Activated gamma-delta T cell treated with Interleukin-2 at 50 U/mL for 16 hours (primary cell): ENCODE measurements at regions not wholly inside any gene's neighbourhood (a gene's known extent, or its start where the extent isn't known, plus 50 kb on each side); places are given as distances from the start of the nearest gene placed in this dataset.

ENCODE experiments used
- DNase-seq: peaks from one replicate; pipeline ENCODE4 v3.0.0-alpha.2; 2020

DNA sequence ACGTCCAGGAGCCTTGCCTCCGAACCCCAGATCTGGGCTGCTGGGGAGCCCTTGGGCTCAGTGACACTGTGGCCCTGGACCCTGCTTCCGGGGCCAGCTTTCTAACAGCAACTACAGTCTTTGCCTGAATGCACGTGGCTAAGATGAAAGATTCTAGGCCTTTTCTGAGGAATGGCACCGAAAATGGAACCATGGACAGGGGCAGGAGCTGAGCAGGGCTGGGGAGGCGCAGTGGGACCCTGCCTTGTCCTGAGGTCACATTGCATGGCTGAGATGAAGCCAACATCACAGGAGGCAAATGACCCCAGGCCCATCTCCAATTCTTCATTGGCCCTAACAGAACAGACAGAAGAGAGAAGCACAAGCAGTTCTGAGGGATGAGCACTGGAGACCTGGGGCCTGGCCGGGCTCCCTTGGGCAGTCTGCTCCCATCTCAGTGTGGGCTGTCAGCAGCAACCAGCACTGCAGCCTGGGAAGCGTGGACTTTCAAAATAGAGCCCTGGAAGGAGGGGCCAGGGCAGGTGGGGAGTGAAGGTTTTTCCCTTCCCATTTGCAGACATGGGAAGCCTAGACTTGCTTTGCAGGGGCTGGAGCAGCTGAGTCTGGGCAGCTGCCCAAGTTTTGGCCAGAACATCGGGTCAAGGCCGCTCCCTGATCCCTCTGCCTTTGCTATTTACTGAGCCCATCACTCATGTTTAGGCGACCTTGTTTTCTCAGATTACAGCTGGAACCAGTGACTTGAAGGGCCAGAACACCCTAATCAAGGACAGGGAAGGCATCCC lies 114.4 kb upstream of the TCERG1L start:
- no peak for DNase-seq

DNA sequence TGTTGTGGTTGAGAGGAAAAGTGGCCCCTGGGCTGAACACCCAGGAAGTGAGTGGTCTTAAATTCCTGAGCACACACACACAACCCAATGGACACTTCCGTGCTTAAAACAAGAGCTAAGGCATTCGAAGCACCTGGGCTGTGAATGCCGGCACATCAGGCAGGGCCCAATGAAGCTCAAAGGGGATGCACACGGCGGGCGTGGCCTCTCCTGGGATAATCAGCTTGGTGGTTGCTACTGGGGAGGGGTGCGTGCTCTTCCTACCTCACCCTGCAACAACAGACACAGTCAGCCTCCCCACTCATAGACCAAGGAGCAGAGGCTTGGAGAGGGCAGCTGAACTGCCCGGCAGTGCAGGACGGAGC lies 115.0 kb upstream of the TCERG1L start:
- no peak for DNase-seq

DNA sequence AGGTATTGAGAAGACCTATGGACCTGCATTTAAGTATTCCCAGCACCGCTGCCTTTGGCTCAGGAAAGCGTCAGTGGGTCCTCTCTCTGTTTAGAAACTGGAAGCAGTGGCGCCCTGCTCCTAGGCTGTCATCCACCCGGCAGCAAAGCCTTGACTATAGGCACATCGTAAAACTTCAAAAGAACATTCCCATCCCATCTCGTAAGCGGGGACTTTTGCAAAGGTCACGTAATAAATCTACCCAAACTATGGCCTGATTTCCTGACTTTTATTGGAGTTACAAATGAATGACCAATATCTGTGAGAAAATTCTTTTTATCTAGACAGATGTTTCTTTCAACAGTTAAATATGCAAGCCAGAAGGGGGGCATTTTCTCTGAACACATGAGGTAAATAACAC lies 115.8 kb upstream of the TCERG1L start:
- DNase-seq: no peak

DNA sequence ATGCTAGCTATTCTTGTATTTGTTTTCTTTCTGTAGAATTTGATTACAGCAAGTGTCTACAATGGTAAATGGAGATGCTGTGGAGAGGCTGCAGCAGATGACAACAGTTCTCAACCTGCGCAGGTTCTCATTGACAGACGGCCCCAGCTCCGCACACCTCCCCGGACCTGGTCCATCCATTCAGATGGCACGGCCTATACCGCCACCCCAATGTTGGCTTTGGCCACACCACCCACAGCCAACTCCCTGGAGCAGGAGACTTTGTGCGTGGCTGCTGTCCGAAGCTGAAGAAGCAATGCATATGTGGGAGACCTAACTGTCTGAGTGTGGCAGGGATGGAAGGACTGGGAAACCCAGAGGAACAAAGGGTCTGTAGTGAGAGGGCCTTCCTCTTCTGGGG lies 116.4 kb upstream of the TCERG1L start:
- no peak for DNase-seq

DNA sequence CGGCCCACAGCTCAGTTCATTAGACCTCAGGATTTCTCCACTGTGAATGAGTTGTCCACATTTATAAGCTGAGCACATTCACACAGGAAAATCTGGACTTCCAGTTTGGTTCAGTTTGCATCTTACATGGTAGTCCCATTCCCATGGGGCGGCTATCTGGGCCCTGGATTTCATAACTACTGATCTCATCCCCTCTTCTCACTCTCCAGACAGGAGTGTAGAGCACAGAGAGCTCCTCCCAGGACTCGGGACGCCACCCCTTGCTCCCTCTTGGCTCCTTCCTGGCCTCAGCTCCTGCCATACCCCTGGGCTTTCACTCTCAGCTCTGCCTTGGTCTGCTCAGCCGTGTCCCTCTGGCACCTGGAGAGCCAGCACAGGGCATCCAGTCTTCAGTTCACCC lies 117.6 kb upstream of the TCERG1L start:
- DNase-seq: no peak

DNA sequence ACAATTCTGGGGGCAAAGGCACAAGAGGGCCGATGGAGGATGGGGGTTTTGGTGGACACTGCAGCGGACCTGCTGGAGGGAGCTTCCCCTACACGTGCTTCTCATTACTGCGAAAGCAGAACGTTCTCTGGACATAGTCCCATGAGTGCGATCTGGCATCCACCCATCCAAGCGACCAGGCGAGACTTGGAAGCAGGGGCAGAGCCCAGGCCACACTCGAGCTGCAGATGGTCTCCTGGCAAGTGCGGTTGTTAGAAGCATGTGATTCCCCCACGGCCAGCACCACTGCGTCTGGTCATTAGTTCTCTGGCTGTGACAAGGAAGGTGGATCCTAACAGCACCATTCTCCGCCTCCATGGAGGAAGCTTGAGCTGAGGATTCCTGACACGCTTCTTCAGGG lies 118.4 kb upstream of the TCERG1L start:
- no peak for DNase-seq

DNA sequence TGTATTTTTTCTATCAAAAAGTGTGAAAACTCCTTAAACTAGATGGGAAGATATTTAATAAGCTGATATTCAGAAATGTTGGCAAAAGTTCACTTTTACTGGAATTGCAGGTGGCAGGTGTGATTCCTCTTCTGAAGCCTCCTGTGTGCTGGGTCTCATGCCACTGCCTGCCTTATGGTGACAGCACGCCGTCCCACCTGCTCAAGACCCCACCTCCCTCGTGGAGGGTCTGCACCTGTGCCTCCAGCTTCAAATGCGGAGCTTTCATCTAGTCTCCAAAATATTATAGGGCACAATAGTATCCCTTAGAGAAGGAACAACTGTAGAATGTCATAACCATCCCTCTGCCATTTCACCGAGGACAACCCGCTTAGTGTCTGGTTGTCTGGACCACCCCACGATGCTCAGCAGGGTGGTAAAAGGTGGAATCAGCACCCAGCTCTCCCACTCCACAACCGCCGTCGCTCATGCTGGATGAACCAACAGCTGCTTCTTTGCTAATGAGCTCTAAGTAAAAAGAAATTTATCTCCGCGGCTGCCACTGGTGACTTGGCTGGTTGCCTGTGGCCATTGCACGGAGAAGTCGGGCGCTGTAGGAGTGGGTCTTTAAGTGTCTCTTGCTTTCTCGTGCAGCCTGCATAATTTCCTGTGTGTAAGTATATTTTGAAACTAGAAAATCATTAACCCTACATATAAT lies 119.3 kb upstream of the TCERG1L start:
- DNase-seq: no peak

DNA sequence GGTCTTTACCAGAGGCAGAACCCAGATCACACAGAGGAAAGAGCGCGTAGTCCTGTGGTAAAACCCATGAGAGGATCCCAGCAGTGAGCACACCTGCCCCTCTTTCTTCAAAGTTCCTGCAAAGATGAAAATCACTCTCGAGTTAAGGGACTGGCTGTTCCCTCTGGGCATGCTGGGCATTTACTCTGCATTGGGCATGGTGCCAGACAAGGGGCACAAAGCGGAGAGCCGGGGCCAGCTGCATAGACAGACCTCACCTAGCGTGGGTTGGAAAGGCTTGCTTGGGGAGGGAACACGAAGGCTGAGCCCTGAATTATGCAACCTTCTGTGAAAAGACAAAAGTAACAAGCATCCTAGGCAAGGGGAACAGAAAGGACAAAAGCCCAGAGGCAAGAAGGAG lies 120.0 kb upstream of the TCERG1L start:
- DNase-seq: no peak

DNA sequence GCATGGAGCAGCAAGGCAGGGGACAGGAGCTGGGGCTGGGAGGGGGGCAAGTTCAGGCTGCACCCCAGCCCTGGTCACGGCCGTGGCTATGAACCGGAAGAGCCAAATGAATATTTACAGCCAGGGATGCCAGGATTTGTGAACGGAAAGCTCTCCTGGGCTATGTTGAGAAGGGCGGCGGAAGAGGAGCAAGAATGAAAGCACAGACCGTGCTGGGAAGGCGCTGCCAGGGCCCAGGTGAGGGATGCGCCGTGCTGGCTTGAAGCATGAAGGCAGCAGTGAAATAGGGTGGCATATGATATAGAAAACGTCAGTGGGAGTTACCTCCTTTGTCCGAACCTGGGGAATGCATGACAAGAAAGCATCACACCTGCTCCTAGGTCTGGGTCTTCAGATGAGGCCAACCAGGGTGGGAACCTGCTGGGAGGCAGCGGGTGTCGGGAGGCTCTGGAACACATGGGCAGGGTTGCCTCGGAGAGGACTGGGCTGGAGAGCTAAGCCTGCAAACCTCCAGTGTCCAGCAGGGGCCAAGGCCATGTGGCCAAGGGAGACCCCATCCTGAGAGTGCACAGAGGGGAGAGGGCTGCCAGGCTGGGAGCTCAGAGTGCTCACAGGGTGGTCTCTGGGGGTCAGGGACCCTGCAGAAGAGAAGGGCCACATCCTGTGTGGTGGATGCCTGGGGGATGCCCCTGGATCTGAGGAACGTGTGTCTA lies 120.6 kb upstream of the TCERG1L start:
- DNase-seq: no peak

DNA sequence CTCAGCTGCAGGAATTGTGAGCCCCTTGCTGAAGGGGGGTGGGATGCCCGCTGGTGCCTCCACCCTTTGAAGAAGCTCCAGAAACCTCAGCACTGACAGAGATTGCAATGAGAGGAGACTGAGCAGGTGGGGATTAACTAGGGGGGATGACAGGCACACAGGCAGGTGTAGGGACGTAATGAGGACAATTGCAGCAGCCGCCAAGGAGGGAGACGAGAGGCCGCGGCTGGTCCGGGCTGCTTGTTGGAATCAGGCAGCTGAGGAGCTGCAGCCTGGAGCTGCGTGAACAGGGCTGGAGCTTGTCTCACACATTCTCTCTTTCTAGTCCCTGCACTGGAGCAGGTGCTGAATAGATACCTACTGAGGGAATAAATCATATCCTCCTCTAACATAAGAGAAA lies 122.0 kb upstream of the TCERG1L start:
- DNase-seq: no peak

DNA sequence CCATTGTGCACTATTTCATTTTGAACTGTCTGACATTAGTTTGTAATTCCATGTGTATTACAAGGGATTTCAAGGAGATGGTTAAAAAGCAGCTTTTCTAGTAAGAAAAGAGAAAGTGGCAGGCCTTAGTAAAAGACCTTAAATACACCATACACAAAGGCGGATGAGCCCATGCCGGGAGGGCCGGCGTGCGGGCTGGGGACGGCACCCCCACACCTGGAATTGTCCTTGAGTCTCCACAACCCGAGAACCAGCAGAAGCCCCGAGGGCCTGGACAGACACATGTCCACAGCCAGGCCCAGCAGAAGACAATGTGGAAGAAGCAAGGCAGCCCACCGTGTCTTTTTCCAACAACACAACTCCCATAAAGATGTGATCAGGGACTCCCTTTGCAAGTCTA lies 123.7 kb upstream of the TCERG1L start:
- no peak for DNase-seq

DNA sequence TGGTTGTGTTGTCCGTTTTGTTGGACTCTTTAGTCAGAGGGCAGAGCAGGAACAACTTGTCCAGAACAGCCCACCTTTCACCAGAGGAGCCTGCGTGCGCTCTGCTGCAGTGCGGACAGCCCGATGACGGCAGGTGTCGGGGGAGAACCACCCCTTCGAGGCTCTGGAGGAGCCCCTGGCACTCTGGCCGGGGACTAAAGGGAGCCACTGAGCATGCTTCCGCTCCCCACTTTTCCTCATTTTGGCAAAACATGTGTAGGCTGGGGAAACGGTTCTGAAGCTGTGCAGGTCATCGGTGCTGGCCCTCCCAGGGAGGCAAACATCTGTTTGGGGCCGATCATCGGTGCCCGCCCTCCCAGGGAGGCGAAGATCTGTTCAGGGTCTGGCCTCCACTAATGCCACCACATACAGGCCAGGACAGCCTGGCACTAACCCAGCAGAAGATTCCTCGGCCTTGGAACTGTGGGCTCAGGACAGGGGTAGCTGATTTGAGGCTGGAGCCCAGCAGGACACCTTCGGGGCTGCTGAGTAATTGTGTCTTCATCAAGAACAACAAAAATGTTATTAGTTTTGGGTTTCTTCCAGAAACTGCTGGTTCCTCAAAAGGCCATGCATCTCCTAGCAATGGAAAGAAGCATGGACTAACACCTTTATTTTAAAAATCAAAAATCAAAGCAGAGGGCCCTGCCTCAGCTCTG lies 124.4 kb upstream of the TCERG1L start:
- no peak for DNase-seq

DNA sequence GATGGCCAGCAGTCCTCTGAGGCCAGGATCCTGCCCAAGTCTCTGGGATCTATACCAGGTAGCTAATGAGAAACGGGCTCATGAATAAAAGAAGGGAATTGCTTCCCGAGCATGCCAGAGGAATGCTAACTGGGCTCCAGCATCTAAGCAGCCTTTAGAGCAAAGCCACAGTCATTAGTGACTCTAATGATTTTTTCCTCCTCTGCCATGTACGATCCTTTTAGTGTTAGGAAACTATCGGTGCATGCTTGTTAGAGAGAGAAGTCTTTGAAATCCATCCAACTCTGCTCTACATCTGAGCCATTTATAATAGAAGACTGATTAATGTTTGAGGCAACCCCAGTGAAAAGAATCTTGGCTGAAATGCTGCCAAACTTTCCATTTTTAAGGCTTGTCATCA lies 124.9 kb upstream of the TCERG1L start:
- no peak for DNase-seq

DNA sequence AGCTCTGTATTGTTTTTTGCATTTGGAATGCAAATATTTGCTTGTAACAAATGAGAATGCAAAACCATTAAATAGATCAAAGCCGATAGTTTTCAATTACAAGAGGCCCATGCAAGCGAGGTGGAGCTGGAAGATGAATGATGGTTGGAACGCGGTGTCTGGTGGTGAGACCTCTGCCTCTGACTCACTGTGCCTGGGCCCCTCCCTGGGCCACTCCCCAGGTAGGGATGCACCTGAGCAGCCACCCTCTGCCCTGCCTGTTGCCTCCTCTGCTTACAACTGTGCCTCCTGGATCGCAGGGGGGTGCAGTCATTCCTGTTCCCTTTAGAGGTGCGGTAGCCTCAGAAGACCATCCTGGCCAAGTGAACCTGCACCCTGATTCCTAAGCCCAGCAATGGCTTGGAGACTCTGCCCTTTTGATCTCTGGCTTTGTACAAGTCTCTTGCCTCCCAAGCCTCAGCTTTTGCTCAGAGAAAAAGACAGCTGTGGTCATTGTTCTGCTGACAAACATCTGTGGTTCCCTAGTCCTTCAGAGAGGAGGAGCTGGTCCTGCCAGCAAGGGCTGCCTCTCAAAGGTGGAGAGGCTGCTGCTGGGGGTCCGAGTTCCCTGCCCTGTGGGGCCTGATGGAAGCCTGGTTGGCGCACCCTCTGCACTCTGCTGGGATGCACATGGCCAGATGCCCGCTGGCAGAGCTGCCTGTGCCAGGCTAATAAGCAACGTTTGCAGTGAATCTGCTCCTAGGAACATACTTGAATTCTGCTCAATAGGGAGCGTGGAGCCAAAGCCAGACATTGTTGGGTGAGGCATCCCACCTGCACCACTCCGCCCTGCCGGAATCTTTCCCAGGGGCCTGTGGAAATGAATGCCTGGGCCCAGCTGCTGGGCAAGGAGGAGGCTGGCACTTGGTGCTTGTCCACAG lies 126.3 kb upstream of the TCERG1L start:
- DNase-seq: no peak

DNA sequence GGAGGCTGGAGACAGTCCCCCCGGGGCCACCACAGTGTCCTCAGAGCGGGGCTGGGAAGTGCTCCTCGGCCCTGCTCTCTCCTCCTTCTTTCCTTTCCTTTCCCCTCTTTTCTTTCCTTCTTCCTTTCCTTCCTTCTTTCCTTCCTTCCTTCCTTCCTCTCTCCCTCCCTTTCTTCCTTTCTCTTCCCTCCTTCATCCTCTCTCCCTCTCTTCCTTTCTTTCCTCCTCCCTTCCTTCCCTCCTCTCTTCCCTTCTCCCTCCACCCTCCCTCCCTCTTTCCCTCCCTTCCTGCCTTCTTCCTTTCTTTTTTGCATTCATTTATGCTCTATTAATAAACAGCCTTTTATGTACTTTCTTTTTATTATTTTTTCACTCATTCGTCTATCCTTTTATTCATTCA lies 127.1 kb upstream of the TCERG1L start:
- DNase-seq: no peak

DNA sequence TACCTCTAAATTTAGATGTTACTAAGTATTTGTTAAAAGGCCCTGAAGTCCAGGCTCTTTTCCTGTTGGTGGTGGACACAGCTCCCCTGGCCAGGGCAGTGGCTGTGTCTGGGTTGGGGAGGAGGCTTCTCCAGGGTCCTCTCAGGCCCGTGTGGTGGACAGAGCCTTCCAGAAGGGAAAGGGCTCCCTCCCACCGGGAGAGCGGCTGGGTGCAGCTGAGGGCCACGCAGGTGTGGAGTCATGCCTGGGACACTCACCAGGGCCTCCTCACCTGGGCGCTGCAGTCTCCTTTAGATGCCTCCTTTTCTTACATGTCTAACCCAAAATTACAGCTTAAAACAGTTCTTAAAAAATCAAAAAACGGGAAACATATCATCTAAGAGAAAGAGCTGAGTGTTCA lies 128.2 kb upstream of the TCERG1L start:
- DNase-seq: no peak

DNA sequence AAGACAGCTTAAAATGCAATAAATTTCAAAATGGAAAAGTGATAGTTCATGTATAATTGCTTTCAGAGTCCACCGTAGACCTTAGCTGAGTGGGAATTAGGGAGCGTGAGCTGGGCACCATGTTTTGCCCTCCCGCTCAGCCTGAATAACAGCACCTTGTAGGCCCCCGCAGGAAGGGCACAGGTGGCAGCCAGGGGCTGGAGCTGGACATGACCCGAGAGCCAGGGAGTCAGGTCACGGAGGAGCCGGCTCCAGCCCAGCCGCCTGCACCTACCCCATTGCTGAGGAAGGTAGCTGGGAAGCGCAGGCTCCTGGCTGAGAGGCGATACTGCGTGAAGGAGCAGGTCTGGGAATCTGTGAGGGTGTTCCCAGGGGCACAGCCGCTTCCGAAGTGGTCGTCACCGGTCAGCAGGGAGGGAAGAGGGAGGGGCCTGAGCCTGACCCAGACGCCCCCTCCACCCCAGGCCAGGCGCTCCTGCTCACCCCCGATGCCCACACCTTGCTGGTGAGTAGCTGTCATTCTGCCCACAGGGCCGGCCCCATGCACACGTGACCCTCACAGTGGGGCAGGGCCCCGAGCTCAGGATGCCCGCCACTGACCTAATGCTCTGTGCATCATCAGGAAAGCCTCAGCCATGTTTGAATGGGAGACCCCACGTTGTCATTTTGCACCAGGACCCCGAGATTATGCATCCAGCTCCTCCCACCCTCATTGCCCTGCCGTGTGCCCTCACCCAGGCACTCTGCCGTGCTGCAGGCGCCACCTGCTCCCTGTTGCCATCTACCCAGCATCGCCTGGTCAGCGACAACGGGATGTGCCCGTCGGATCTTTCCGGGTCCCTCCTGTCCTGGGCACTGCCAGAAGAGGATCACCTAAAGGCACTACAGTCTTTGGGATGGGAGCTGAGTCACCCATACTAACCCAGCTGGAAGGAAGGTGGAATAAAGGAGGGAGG lies 129.2 kb upstream of the TCERG1L start:
- no peak for DNase-seq

DNA sequence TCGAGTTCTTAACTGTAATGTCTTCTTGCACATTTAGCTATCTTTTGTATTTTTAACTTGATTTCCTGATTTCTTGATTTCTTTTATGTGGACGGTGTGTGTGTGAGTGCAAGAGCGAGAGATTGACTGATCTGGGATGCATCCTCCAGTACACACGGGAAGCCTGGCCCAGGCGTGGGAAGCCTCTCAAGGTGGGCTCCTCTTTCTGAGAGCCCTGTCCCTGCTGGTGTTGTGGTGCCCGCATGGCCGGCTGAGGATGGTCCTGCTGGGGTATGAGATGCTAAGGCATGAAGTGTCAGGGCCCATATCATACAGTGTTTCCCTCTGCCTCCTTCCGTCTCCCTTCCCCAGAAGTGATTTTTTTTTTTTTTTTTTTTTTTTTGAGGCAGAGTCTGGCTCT lies 130.8 kb upstream of the TCERG1L start:
- no peak for DNase-seq

DNA sequence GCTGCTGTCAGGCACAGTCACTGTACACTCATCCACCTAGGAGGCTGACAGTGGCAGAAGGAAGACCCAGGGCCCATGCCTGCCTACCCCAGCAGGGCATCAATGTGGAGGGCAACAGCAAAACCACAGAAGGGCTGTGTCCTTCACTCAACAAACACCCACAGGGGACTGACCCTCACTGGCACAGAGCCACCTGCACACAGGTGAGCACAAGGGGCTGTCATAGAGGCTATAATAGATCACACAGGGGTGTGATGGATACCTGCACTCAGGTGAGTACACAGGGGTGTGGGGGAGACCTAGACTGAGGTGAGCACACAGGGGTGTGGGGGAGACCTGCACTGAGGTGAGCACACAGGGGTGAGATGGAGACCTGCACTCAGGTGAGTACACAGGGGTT lies 132.8 kb upstream of the TCERG1L start:
- no peak for DNase-seq

DNA sequence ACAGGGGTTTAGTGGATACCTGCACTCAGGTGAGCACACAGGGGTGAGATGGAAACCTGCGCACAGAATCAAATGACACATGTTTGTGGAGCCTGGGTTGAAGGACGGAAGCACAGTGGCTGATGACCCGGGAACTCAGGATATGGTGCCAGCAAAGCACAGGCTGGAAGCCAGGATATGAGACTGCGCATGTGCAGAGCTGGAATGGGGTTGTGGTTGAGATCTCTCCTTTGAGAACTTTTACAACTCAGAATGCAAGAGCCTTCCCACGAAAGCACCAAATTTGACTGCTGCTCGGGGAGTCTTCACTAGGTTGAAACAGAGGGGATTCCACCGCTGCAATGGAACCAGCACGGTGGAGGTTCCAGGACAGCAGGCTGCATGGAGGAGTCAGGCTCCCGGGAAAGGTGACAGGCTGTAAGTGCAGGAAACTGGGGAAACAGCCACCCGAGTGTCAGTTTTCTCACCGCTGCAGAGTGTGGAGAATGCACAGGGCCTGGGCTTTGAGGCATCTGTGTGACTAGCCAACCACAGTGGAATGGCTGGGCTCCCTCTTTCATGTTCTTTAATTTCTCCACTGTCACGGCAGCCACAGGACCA lies 133.4 kb upstream of the TCERG1L start:
- DNase-seq: no peak

DNA sequence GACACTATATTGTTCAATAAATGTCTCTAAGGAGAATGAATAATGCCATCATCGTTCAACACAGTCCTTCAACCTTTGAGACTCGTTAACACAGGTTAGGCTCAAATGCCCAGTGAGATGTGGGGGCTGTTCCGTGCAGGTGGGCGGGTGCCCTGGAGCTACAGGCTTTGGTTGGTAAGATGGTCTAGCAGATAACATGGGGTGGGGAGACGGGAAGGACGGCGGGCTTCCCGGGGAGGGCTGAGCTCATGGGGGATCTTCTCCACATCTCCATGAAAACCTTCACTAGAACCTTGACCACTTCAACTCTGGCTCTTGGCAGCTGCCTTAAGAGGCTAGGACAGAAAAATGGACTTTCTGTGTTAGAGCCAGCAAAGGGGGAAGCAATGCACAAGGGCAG lies 134.1 kb upstream of the TCERG1L start:
- no peak for DNase-seq
